HG03139 (cell line): ENCODE measurements at regions not wholly inside any gene's neighbourhood (a gene's known extent, or its start where the extent isn't known, plus 50 kb on each side); places are given as distances from the start of the nearest gene placed in this dataset.
"Not testable (repeated sequence)": the region's sequence is repeated elsewhere in the genome, so short reads cannot be mapped to it uniquely, and the experiment has no call there.

Source experiments
- ATAC-seq: cut with Tn5 transposase; IDR thresholded peaks from one replicate; pipeline ENCODE4 v1.9.1; 2021; ENCODE audit not compliant: unreplicated experiment

GRCh38 chr3:145191543-145191942, 969.4 kb downstream of the PLOD2 start:
- no peak for ATAC-seq

- ATAC-seq = no peak
Observed at GRCh38 chr3:145197051-145197820, 963.7 kb downstream of the PLOD2 start.

- ATAC-seq = no peak
Observed at GRCh38 chr3:145197821-145198220, 963.2 kb downstream of the PLOD2 start.

- ATAC-seq = no peak
Observed at GRCh38 chr3:145209561-145209960, 951.4 kb downstream of the PLOD2 start.

GRCh38 chr3:145219355-145220235, 941.4 kb downstream of the PLOD2 start:
- ATAC-seq = no peak

GRCh38 chr3:145224886-145225285, 936.1 kb downstream of the PLOD2 start:
- no peak for ATAC-seq

- ATAC-seq = no peak
Observed at GRCh38 chr3:145243875-145244274, 917.1 kb downstream of the PLOD2 start.

GRCh38 chr3:145244327-145244726, 916.7 kb downstream of the PLOD2 start:
- no peak for ATAC-seq

GRCh38 chr3:145246291-145246690, 914.7 kb downstream of the PLOD2 start:
- no peak for ATAC-seq

- no peak for ATAC-seq
Observed at GRCh38 chr3:145248928-145249327, 912.1 kb downstream of the PLOD2 start.

GRCh38 chr3:145251311-145251710, 909.7 kb downstream of the PLOD2 start:
- ATAC-seq = no peak

- not testable (repeated sequence) for ATAC-seq
Observed at GRCh38 chr3:145257967-145258366, 903.0 kb downstream of the PLOD2 start.

- ATAC-seq = no peak
Observed at GRCh38 chr3:145259166-145259880, 901.7 kb downstream of the PLOD2 start.

GRCh38 chr3:145263458-145263857, 897.5 kb downstream of the PLOD2 start:
- ATAC-seq = not testable (repeated sequence)

GRCh38 chr3:145266368-145266767, 894.6 kb downstream of the PLOD2 start:
- ATAC-seq = no peak

- ATAC-seq = no peak
Observed at GRCh38 chr3:145269106-145269505, 891.9 kb downstream of the PLOD2 start.

GRCh38 chr3:145272684-145273083, 888.3 kb downstream of the PLOD2 start:
- no peak for ATAC-seq

GRCh38 chr3:145282505-145282904, 878.5 kb downstream of the PLOD2 start:
- ATAC-seq = no peak

- ATAC-seq = no peak
Observed at GRCh38 chr3:145286937-145287336, 874.0 kb downstream of the PLOD2 start.

- no peak for ATAC-seq
Observed at GRCh38 chr3:145290010-145290409, 871.0 kb downstream of the PLOD2 start.

GRCh38 chr3:145294572-145294971, 866.4 kb downstream of the PLOD2 start:
- no peak for ATAC-seq
